GM19468 (cell line): ENCODE measurements at regions not wholly inside any gene's neighbourhood (a gene's known extent, or its start where the extent isn't known, plus 50 kb on each side); places are given as distances from the start of the nearest gene placed in this dataset.

Experiments
- ATAC-seq: cut with Tn5 transposase; IDR thresholded peaks from one replicate; pipeline ENCODE4 v1.9.1; 2021; ENCODE audit warnings: mild to moderate bottlenecking, moderate library complexity, moderate number of reproducible peaks; ENCODE audit not compliant: unreplicated experiment; ENCODE audit errors: extremely low read depth

DNA sequence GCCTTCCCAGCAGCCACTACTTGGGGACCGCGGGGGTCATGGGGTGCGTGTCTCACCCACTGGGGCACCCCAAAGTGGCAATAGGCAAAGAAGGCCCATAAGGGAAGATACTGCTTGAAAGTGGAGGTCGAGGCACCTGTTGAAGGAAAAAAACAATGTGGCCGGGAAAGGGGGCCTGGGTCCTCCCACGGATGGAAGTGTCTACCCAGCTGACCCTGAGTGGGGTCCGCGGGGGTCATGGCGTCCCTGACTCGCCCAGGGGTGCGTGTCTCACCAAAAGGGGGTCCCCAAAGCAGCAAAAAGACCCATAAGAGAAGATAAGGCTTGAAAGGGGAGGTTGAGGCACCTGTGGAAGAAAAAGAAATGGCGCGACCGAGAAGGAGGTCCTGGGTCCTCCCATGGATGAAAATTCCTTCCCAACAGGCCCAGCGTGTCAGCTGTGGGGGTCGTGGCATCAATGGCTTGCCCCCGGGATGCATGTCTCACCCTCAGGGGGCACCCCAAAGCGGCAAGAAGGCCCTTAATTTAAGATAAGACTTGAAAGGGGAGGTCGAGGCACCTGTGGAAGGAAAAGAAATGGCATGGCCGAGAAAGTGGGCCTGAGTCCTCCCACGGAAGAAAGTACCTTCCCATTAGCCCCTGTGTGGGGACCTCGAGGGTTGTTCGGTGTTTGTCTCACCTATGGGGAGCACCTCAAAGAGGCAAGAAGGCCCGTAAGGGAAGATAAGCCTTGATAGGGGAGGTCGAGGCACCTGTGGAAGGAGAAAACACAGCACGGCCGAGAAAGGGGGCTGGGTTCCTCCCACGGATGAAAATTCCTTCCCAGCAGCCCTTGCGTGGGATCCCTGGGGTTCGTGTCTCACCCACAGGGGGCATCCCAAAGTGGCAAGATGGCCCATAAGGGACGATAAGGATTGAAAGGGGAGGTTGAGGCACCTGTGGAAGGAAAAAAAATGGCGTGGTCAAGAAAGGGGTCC is 266.0 kb downstream of the ALG10 start:
- ATAC-seq, result no peak

DNA sequence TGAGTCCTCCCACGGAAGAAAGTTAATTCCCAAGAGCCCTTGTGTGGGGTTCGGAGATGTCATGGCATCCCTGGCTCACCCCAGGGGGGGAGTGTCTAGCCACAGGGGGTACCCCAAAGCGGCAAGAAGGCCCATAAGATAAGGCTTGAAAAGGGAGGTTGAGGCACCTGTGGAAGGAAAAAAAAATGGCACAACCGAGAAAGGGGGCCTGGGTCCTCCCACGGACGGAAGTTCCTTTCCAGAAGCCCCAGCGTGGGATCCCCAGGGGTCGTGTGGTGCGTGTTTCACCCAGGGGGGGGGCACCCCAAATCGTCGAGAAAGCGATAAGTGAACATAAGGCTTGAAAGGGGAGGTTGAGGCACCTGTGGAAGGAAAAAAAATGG is 266.7 kb downstream of the ALG10 start:
- ATAC-seq, result no peak

DNA sequence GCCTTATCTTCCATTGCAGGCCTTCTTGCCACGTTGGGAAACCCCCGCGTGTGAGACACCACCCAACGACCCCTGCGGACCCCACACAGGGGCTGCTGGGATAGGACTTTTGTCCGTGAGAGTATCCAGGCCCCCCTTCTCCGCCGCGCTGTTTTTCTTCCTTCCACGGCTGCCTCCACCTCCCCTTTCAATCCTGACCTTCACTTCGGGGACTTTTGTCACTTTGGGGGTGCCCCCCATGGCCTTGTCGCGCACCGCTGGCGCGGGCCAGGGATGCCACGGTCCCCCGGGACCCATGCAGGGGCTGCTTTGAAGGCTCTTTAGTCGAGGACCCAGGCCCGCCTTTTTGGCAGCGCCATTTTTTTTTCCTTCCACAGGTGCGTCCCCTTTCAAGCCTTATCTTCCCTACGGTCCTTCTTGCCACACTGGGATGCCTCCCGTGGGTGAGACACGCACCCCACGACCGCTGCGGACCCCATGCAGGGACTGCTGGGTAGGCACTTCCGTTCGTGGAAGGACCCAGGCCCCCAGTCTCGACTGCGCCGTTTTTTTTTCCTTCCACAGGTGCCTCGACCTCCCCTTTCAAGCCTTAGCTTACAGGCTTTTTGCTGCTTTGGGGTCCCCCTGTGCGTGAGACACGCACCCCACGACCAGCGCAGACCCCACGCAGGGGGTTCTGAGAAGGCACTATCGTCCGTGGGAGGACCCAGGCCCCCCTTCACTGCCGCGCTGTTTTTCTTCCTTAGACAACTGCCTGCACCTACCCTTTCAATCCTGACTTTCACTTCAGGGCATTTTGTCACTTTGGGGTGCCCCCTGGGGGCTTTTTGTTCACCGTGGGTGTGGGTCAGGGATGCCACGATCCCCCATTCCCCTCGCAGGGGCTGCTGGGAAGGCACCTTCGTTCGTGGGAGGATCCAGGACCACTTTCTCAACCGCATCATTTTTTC is 267.4 kb downstream of the ALG10 start:
- no peak for ATAC-seq

DNA sequence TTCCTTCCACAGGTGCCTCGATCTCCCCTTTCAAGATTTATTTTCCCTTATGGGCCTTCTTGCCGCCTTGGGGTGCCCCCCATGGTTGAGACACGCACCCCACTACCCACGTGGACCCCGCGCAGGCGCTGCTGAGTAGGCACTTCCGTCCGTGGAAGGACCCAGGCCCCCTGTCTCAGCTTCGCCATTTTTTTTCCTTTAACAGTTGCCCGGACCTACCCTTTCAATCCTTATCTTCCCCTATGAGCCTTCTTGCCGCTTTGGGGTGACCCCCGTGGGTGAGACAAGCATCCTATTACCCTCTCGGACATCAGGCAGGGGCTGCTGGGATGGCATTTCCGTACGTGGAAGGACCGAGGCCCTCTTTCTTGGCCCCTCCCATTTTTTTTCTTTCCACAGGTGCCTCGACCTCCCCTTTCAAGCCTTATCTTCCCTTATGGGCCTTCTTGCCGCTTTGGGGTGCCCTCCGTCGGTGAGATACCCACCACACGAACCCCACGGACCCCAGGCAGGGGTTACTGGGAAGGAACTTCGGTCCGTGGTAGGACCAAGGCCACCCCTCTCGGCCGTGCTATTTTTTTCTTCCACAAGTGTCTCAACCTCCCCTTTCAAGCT is 268.2 kb downstream of the ALG10 start:
- no peak for ATAC-seq

- ATAC-seq, result no peak
Observed at GRCh38 chr12:34291001-34291400, 268.7 kb downstream of the ALG10 start.

DNA sequence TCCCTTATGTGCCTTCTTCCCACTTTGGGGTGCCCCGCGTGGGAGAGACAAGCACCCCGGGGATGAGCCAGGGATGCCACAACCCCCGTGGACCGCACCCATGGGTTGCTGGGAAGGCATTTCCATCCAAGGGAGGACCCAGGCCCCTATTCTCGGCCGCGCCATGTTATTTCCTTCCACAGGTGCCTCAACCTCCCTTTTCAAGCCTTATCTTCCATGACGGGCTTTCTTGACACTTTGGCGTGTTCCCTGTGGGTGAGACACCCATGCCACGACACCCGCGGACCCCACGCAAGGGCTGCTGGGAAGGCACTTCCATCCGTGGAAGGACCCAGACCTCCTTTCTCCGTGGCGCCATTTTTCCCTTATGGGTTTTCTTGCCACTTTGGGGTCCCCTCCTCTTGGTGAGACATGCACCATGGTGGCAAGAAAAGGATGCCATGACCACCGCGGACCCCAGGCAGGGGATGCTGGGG is 269.2 kb downstream of the ALG10 start:
- no peak for ATAC-seq

DNA sequence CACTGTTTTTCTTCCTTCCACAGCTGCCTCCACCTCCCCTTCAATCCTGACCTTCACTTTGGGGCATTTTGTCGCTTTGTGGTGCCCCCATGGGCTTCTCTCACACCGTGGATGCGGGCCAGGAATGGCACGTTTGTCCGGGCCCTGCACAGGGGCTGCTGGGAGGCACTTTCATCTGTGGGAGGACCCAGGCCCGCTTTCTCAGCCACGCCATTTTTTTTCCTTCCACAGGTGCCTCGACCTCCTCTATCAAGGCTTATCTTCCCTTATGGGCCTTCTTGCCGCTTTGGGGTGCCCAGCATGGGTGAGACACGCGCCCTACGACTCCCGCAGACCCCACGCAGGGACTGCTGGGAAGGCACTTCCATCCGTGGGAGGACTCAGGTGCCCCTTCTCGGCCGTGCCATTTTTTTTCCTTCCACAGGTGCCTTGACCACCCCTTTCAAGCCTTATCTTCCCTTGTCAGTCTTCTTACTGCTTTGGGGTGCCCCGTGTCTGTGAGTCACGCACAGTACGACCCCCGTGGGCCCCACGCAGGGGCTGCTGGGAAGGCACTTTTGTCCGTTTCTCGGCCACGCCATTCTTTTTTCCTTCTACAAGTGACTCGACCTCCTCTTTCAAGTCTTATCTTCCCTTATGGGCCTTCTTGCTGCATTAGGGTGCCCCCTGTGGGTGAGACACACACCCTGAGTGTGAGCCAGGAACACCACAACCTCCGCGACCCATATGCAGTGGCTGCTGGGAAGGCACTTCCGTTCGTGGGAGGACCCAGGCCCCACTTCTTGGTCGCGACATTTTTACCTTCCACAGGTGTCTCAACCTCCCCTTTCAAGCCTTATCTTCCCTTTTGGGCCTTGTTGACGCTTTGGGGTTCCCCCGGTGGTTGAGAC is 270.7 kb downstream of the ALG10 start:
- ATAC-seq, result no peak

DNA sequence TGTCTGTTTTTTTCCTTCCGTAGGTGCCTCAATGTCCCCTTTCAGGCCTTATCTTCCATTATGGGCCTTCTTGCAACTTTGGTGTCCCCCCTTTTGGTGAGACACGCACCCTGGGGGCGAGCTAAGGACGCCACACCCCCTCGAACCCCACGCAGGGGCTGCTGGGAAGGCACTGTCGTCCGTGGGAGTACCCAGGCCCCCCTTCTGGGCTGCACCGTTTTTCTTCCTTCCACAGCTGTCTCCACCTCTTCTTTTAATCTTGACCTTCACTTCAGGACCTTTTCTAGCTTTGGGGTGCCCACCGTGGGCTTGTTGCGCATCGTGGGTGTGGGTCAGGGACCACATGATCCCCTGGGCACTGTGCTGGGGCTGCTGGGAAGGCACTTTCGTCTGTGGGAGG is 271.8 kb downstream of the ALG10 start:
- ATAC-seq, result no peak

GRCh38 chr12:34294671-34295365 is 272.5 kb downstream of the ALG10 start:
- ATAC-seq, result no peak

GRCh38 chr12:34295366-34296142 is 273.3 kb downstream of the ALG10 start:
- no peak for ATAC-seq

DNA sequence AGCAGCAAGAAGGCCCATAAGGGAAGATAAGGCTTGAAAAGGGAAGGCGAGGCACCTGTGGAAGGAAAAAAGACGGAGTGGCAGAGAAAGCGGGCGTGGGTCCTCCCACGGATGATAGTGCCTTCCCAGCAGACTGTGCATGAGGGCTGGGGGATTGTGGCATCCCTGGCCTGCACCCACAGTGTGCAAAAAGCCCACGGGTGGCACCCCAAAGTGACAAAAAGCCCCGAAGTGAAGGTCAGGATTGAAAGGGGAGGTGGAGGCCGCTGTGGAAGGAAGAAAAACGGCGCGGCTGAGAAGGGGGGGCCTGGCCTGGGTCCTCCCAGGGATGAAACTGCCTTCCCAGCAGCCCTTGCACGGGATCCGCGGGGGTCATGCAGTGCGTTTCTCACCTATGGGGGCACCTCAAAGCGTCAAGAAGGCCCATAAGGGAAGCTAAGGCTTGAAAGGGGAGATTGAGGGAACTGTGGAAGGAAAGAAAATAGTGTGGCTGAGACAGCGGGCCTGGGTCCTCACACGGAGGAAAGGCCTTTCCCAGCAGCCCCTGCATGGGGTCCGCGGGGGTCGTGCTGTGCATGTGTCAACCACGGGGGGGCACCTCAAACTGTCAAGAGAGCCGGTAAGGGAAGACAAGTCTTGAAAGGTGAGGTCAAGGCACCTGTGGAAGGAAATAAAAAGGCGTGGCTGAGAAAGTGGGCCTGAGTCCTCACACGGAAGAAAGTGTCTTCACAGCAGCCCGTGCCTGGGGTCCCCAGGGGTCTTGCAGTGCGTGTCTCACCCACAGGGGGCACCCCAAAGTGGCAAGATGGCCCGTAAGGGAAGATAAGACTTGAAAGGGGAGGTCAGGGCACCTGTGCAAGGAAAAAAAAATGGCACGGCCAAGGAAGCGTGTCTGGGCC is 274.1 kb downstream of the ALG10 start:
- no peak for ATAC-seq

- no peak for ATAC-seq
Observed at GRCh38 chr12:34297126-34297789, 275.0 kb downstream of the ALG10 start.

DNA sequence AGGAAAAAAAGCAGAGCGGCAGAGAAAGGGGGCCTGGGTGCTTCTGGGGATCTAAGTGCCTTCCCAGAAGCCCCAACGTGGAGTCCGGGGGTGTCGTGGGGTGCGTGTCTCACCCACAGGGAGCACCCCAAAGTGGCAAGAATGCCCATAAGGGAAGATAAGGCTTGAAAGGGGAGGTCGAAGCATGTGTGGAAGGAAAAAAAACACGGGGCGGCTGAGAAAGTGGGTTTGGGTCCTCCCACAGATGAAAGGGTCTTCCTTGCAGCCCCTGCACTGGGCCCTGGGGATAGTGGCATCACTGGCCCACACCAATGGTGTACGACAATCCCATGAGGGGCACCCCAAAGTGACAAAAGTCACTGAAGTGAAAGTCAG is 275.5 kb downstream of the ALG10 start:
- ATAC-seq, result no peak

DNA sequence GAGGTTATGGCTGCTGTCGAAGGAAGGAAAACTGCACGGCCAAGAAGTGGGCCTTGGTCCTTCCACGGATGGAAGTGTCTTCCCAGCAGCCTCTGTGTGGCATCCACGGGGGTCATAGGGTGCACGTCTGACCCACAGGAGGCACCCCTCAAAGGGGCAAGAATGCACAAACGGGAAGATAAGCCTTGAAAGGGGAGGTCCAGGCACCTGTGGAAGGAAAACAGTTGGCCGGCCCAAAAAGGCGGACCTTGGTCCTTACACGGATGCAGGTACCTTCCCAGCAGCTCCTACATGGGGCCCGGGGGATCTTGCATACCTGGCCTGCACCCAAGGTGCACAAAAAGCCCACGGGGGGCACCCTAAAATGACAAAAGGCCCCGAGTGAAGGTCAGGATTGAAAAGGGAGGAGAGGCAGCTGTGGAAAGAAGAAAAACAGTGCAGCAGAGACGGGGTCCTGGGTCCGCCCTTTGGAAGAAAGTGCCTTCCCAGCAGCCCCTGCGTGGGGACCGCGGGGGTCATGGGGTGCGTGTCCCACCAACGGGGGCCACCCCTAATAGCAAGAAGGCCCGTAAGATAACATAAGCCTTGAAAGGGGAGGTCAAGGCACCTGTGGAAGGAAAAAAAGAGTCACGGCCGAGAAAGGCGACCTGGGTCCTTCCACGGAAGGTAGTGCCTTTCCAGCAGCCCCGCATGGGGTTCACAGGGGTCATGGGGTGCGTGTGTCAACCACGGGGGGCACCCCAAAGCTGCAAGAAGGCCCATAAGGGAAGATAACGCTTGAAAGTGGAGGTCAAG is 276.1 kb downstream of the ALG10 start:
- no peak for ATAC-seq

DNA sequence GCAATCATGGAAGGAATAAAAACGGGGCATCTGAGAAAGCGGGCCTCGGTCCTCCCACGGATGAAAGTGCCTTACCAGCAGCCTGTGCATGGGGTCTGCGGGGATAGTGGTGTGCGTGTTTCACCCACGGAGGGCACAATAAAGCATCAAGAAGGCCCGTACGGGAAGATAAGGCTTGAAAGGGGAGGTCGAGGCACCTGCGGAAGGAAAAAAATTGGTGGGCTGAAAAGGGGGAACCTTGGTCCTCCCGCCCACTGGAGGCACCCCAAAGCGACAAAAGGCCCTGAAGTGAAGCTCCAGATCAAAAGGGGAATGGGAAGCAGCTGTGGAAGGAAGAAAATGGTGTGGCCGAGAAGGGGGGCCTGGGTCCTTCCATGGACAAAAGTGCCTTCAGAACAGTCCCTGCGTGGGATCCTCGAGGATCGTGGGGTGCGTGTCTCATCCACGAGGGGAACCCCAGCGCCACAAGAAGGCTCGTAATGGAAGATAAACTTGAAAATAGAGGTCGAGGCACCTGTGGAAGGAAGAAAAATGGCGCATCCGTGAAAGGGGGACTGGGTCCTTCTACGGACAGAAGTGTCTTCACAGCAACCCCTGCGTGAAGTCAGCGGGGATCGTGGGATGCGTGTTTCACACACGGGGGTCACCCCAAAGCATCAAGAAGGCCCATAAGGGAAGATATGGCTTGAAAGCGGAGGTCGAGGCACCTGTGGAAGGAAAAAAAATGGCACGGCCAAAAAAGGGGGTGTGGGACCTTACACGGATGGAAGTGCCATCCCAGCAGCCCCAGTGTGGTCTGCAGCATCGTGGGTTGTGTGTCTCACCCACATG is 276.9 kb downstream of the ALG10 start:
- ATAC-seq, result no peak
